ENCODE measurements at regions not wholly inside any gene's neighbourhood (a gene's known extent, or its start where the extent isn't known, plus 50 kb on each side); places are given as distances from the start of the nearest gene placed in this dataset.

DNA sequence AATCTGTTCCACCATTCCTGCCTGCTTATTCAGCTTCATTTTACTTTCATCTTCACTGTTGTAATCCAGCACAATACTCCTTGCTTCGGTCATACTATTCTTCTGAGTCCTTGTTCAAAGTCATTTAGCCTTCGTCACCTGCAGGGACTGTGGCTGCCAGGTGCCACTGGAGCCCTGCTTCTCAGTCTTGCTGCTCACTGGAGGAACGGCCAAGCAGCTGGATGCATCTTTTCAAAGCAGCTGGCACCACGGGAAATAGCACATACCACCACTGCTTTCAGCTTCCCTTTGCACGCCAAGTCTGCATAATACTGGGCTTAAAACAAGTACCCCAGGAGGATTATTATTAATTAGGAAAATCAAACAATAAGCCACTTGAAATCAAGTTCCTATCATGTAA, 287.6 kb downstream of the BCHE start:
- no peak overlapping the region for H3K4me3 ChIP-seq (ENCODE audit: low read depth, low read length)
- TF ChIP-seq, protein P1, sequence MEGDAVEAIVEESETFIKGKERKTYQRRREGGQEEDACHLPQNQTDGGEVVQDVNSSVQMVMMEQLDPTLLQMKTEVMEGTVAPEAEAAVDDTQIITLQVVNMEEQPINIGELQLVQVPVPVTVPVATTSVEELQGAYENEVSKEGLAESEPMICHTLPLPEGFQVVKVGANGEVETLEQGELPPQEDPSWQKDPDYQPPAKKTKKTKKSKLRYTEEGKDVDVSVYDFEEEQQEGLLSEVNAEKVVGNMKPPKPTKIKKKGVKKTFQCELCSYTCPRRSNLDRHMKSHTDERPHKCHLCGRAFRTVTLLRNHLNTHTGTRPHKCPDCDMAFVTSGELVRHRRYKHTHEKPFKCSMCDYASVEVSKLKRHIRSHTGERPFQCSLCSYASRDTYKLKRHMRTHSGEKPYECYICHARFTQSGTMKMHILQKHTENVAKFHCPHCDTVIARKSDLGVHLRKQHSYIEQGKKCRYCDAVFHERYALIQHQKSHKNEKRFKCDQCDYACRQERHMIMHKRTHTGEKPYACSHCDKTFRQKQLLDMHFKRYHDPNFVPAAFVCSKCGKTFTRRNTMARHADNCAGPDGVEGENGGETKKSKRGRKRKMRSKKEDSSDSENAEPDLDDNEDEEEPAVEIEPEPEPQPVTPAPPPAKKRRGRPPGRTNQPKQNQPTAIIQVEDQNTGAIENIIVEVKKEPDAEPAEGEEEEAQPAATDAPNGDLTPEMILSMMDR (IDR thresholded peaks at IDR 0.05; ENCODE audit: low read depth, low read length) = no peak
- TF ChIP-seq, protein P2, sequence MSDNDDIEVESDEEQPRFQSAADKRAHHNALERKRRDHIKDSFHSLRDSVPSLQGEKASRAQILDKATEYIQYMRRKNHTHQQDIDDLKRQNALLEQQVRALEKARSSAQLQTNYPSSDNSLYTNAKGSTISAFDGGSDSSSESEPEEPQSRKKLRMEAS (IDR thresholded peaks at IDR 0.05; ENCODE audit: low read depth, low read length) = no peak
- TF ChIP-seq MYC (IDR thresholded peaks at IDR 0.05; ENCODE audit: low read depth, low read length) (no peak), POLR2A (IDR thresholded peaks at IDR 0.05; ENCODE audit: extremely low read depth, insufficient read length) (no peak)
- DNase-seq (ENCODE audit: low read depth) = no peak

DNA sequence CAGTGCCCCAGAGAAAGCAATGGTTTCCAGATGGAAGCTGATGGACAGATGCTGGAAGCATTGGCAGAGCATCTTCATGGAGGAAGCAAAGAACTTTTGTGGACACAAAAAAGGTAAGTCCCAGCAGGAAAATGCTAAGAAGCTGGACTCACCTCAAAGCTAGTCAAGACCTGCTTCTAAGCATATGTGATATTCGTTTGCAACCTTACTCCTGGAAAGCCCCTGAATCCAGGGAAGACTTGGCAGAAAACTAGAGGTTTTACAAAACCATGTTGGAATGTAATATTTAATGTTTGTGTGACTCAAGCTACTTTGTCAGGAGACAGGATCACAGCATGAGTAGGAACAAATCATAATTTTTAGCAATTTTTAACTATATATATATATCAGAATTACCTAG, 288.2 kb downstream of the BCHE start:
- H3K4me3 ChIP-seq (ENCODE audit: low read depth, low read length) = no peak overlapping the region
- TF ChIP-seq MYC (IDR thresholded peaks at IDR 0.05; ENCODE audit: low read depth, low read length) (no peak), POLR2A (IDR thresholded peaks at IDR 0.05; ENCODE audit: extremely low read depth, insufficient read length) (no peak)
- TF ChIP-seq, protein P1 (IDR thresholded peaks at IDR 0.05; ENCODE audit: low read depth, low read length) = no peak
- TF ChIP-seq, protein P2 (IDR thresholded peaks at IDR 0.05; ENCODE audit: low read depth, low read length) = no peak
- no peak for DNase-seq (ENCODE audit: low read depth)

DNA sequence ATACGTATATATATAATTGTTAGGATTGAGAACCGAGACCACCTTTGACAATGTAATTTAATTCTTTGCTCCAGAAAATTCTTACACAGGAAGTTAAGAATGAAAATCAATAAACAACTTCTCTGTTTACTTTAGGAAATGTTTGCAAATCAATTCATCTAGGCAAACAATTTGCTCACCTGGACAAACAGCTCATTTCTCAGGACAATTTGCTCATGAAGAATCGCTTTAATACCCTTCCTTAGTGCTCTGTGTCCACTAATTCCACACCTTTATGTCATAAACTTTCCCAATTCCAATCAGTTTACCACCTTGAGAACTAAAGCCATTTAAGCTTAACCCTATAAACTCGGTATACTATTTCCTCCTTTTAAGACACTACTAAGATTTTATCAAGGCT, 292.2 kb downstream of the BCHE start:
- TF ChIP-seq POLR2A (IDR thresholded peaks at IDR 0.05; ENCODE audit: extremely low read depth, insufficient read length) (no peak), MYC (IDR thresholded peaks at IDR 0.05; ENCODE audit: low read depth, low read length) (no peak)
- TF ChIP-seq, protein P2 (IDR thresholded peaks at IDR 0.05; ENCODE audit: low read depth, low read length) = no peak
- TF ChIP-seq, protein P1 (IDR thresholded peaks at IDR 0.05; ENCODE audit: low read depth, low read length) = no peak
- no peak for DNase-seq (ENCODE audit: low read depth)
- no peak overlapping the region for H3K4me3 ChIP-seq (ENCODE audit: low read depth, low read length)

DNA sequence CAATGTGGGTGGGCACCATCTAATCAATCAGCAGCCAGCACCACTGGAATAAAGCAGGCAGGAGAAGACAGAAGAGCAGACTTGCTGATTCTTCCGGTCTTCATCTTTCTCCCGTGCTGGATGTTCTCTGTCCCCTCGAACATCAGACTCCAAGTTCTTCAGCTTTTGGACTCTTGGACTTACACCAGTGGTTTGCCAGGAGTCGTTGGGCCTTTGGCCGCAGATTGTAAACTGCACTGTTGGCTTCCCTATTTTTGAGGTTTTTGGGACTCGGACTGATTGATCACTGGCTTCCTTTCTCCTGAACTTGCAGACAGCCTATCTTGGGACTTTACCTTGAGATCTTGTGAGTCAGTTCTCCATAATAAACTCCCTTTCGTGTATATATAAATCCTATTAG, 292.8 kb downstream of the BCHE start:
- TF ChIP-seq, protein P2 (IDR thresholded peaks at IDR 0.05; ENCODE audit: low read depth, low read length) = no peak
- DNase-seq (ENCODE audit: low read depth) = no peak
- H3K4me3 ChIP-seq (ENCODE audit: low read depth, low read length) = no peak overlapping the region

DNA sequence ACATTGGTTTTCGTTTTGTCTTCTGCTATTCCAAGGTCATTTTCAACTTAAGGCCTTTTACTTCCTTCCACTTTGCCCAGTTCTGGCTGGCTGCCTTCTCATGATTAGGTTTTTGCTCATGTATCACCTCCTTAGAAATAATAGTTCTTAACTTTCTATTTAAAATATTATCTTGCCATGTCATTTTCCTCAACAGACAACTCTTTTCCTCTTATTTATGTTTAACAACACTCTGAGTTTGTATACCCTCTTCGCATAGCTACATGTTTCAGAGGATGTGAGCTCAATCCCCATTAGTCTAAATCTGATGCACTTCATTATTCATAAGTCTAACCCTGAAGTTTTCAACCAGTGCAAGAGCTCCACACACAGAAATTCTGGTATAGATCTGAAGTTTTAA, 299.1 kb downstream of the BCHE start:
- no peak overlapping the region for H3K4me3 ChIP-seq (ENCODE audit: low read depth, low read length)
- TF ChIP-seq, protein P2 (IDR thresholded peaks at IDR 0.05; ENCODE audit: low read depth, low read length) = no peak
- TF ChIP-seq, protein P1 (IDR thresholded peaks at IDR 0.05; ENCODE audit: low read depth, low read length) = no peak
- TF ChIP-seq MYC (IDR thresholded peaks at IDR 0.05; ENCODE audit: low read depth, low read length) = no peak
- no peak for TF ChIP-seq POLR2A (IDR thresholded peaks at IDR 0.05; ENCODE audit: extremely low read depth, insufficient read length)
- no peak for DNase-seq (ENCODE audit: low read depth)

DNA sequence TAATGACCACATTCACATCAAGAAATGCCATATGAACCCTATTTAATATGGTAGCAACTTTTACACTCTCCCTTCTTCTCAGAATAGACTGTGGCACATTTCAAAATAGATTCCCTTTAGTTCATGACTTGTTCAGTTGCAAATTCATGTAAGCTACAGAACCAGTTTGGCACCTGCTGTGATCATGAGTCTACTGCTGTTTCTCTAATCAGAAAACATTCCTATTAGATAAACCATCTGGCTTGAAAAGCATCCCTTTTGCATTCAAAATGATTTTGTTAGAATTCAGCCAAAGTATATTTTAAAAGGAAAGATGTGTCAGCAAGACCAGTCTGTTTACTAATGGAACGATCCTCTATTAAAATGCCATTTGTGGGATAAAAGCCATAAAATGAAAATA, 304.4 kb downstream of the BCHE start:
- DNase-seq (ENCODE audit: low read depth) = no peak
- H3K4me3 ChIP-seq (ENCODE audit: low read depth, low read length) = no peak overlapping the region
- TF ChIP-seq, protein P1 (IDR thresholded peaks at IDR 0.05; ENCODE audit: low read depth, low read length) = no peak
- TF ChIP-seq, protein P2 (IDR thresholded peaks at IDR 0.05; ENCODE audit: low read depth, low read length) = no peak
- TF ChIP-seq POLR2A (IDR thresholded peaks at IDR 0.05; ENCODE audit: extremely low read depth, insufficient read length) (no peak), MYC (IDR thresholded peaks at IDR 0.05; ENCODE audit: low read depth, low read length) (no peak)
